ENCODE measurements at regions not wholly inside any gene's neighbourhood (a gene's known extent, or its start where the extent isn't known, plus 50 kb on each side); places are given as distances from the start of the nearest gene placed in this dataset.
"Not testable (repeated sequence)": the region's sequence is repeated elsewhere in the genome, so short reads cannot be mapped to it uniquely, and the experiment has no call there.

DNA sequence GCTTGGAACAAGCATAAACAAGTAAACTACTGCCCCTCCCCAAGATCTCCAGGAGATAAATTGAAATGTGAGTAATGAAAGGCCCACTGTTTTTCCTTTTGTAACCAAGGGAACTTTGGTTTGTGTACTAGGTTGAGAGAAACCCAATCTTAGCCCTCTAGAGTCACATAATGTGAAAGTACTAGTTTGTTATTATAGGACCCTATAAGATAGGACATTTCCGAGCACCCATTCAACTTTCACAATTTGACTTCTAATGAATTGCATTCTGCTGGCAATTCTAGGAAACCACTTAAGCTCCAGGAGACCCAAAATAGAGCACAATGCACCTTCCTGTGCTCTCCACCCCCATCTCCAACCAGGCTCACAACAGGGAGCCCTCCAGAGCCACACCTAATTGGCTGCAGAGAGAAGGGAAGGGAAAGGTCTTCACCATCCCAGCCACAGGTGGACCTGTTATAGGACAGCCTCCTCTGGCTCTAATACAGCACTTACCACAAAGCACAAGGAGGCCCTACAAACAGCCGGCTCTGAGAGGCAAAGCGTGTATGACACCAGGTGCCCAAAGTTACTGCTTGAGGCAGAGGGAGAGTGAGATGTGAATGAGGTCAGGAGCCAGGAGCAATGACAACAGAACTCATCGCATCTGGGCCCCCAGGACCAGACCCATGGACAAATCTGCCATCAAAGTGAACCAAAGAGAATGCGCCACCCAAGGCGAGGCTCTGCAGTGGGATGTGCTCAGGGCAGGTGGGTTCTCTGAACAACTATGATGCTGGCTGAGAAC lies 163.3 kb upstream of the NTF3 start:
- no peak for DNase-seq

DNA sequence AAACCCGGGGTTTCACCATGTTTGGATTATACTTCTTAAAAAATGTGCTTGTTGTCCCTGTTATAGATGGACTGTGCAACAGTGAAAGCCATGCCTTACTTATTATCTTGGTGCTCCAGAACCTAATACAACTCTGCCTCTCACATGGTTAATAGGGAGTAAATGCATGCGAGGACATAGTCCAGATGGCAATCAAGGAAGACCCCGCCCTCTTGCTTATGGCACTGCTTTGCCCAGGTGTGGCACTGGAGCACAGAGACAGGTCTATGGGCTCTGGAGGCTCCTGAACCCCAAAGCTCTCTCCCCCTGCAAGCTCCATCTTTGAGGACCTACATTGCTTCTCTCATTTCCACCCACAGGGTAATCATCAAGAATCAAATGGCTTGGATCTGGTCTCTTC lies 162.1 kb upstream of the NTF3 start:
- DNase-seq, result no peak

DNA sequence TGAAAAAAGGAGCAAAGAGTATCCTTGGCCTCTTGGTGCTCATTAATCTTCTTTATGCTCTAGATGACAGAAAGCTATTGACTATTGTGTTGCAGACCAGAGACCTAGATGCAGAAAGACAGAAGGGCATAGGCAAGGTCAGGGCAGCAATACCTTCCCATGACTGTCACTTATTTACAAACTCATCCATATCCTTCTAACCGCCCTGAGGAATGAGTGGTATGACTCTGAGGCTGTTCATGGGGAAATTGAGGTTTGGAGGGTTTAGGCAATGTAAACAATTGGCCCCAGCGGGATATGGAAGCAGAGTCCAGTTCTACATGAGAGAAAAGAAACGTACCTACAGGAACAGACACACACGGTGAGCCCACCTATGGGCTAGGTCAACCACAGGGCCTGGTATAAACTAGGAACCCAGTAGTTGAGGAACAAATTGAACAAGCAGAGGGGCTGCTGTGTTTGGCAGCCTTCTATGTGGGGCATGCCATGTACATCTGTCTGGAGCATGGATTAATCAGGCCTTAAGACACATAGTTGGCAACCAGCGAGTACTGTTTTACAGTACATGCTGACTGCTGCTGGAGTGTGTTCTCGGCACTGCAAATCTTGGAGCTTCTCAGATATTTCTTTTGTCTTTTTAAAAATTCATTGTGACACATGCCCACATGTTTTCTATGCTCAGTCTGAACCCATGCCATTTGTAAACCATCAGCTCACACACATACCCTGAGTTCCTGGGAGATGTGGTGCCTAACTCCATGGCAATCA lies 159.7 kb upstream of the NTF3 start:
- DNase-seq, result no peak

DNA sequence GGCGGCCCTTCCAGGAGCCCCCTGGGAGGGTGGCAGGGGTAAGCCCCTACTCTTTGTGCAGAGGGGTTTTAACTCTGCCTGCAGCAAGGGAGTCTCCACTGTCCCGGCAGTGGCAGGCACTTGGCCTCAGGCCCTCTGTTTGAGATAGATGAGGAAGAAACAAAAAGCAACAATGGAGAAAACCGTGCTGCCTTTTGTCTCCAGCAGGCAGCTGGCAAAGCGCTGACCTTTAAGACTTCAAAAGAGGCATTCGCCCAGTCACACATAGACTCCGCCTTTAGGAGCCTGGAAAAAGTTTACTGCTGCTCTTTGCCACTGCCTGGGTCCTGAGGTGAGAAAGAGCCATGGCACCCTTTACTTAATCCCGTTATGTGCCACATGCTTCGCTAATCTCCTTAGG lies 158.2 kb upstream of the NTF3 start:
- no peak for DNase-seq

DNA sequence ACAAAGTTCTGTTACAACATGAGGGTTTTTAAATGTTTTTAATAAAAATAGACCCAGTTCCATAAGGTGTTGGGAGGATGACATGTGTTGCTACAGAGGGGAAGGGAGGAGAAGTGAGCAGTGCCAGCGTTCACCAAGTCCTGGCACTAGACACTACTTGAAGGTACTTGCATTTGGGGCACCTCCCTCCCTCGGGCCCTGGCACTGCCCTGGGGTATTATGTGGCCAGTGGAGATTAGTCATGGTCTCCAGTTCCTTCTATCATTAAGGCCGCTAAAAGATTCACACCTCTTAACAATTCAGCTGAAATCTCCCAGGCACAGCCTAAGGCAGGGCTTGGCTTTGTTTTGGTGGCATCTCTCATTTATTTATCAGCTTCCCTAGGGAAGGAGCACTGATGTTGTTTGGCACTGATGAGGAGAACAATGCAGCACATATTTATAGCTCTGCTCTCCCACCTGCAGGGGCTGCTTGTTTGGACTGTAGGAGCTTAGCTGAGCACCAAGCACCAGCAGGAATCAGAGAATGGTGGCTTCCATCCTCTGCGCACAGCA lies 155.5 kb upstream of the NTF3 start:
- DNase-seq, result no peak

DNA sequence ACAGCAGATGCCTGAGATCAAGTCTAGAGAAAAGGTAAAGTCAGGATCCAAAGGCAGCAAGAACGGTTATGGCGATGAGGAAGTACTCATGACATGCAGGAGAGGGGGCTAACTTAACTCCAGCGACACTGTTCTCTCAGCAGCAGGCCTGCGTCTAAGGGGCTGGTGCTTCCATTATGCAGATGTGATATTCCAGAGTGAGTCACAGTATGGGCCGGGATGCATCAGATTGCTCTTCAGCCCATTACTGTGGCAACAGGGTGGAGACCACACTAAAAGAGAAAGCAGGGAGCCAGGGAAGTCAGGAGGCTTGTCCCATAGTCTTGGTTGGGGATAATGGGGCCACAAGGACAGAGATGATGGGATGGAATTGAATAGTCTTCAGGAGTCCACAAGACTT lies 151.8 kb upstream of the NTF3 start:
- no peak for DNase-seq

DNA sequence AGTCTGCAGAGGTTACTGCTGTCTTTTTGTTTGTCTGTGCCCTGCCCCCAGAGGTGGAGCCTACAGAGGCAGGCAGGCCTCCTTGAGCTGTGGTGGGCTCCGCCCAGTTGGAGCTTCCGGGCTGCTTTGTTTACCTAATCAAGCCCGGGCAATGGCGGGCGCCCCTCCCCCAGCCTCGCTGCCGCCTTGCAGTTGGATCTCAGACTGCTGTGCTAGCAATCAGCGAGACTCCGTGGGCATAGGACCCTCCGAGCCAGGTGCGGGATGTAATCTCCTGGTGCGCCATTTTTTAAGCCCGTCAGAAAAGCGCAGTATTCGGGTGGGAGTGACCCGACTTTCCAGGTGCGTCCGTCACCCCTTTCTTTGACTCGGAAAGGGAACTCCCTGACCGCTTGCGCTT lies 141.5 kb upstream of the NTF3 start:
- not testable (repeated sequence) for DNase-seq

DNA sequence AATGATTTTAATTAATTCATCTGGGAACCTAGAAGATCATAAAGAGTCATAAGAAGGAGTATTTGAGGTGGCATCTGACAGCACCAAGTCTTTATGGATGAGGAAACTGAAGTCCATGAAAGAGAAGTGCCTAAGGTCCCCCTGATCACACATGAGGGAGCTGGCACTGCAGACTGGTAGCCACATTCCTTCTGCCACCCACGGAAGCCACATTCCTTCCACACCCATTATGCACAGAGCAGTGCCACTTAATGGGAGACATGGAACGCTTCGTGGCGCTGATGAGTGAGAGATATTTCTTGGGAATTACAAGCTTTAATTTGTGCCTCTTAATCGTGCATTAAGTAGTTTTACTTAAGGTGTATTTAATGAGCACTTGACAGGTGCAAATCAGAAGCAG lies 139.3 kb upstream of the NTF3 start:
- DNase-seq, result no peak

DNA sequence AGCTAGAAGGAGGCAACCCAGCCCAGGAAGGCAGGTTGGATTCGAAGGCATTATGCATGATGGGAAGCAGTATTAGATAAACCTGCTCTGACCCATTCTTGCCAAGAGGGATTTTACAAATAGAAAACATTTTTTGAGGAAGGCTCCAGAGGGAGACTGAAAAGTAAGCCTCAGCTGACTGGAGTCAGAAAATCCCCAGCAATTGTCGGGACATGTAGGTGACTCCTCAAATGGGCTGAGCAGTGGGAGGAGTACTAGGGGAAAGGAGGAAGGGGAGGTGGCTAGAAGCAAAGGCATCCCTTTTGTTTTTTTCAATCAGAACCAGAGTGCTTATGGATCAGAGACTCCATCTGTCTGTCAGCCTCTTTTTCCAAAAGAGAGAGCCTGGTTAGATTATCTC lies 138.1 kb upstream of the NTF3 start:
- DNase-seq, result no peak

DNA sequence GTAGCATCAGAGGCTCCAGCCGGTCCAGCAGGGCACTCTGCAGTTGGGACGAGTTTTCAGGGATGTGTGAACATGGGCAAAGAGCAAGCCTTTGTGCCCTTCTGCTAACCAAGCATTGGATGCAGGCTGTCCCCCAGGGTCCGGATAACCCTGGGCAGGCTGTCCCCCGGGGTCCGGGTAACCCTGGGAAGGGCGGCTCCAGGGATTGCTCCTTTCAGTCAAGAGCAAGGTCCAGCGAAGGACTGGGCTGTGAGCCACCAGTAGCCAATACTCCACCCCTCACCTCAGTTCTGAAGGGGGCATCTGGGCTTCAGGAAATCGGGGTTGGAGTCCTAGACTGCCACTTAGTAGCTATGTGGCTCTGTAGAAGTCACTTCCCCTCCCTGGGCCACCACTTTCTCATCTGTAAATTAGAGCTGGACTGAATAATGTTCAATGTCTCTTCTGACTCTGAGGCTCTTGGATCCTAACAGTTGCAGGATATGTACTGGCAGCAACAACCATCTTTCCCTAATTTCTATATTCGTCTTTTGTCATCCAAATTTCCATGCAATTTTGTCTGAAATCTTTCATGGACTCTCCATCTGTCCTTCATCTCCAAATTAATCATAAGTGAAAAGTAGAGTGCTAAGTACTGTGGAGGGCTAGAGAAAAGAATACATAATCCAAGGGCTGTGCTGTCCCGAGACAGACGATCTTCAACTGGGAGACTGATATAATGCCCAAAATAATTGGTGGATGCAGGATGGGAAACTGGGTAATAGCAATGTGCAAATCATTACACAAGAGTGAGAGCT lies 137.4 kb upstream of the NTF3 start:
- no peak for DNase-seq

DNA sequence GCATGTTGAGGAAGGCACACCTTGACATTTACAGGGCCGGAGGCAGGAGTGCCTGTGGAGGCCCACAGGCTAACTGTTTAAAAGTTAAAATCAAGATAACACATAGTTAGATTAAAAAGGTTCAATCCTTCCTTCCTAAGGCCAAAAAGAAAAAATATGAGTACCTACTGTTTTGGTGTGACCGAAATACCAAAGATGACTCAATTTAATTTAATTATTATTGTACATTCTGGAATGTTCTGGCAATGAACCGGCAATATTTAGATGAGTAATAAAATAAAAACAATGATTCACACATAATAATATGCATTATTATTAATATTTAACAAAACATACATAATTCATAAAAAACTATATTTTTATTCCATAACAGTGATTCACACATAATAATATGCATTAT lies 136.8 kb upstream of the NTF3 start:
- no peak for DNase-seq

DNA sequence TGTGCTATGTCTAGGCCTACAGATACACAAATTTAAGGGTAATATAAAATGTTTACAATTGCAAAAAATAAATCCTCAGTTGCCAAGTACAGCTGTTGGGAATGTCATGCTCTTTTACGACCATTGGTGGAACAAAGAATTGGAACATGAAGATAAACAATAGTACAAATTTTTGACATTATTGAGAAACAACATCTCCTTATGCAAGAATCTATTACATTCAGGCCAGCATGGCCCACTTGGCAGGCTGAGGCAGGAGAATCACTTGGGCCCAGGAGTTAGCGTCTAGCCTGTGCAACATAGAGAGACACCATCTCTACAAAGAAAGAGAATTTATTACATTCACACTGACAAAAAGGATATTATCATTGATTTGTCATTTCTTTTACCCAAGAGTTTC lies 135.9 kb upstream of the NTF3 start:
- DNase-seq, result no peak

DNA sequence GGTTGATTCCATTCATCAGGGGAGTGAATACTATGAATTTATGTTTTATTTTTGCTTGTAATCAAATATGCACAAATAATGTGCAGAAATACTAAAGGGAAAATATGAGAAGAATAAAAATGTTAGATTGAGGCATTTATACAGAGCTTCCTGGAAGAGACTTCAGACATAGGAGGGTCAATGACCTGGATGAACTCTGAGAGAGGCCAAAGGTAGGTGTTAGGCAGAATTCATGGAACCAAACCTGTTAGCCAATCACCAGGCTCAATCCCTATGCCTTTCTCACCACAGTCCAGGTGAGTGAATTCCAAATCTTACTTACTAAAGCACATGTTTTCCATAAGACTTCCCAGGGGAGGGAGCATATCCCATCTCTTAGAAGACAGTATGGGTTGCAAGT lies 130.4 kb upstream of the NTF3 start:
- DNase-seq, result no peak

DNA sequence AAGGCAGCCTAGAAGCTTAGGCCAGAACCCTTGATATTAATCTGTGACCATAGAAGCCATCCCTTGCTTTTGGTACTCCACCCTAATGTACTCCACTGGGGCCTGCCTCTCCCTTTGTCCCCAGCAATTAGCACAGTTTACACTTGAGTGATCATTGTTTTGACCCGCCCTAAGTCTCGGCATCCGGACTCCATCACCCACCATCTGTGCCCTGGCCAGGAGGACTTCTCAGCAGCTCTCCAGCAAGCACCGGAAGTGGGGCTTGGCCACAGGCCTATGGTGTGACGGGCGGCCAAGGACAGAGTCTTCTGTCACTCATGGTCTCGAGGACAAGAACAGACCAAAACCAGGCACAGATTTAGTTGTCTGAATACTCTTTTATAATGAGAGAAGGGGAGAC lies 126.5 kb upstream of the NTF3 start:
- DNase-seq, result no peak

DNA sequence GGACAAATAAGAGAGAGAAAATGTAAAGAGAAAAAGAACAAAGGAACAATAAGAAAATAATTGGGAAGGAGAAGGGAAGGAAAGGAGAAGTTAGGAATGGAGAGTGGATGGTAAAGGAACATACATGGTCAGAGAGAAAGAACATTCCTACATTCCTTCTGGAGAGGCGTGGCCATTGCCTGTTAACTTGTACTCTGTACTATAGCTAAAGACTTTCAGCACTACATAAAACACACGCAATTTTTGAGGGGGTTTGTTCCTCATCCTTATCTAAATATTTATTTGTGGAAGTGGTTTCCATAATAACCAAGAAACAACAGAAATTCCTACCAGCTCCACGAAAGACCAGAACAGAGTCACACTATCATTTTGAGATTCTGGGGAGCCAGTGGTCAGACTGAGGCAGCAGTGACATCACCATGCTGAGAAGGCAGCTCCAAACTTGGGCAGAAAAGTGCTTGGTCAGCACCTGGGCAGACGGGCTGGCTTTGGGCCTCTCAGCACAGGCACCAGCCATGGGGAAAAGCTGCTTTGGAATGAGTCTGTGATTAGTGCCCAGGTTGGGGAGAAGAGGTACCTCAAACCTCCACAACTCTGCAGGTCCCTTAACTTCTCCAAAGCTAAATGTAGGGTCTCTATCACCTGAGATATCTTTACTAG lies 125.9 kb upstream of the NTF3 start:
- no peak for DNase-seq

DNA sequence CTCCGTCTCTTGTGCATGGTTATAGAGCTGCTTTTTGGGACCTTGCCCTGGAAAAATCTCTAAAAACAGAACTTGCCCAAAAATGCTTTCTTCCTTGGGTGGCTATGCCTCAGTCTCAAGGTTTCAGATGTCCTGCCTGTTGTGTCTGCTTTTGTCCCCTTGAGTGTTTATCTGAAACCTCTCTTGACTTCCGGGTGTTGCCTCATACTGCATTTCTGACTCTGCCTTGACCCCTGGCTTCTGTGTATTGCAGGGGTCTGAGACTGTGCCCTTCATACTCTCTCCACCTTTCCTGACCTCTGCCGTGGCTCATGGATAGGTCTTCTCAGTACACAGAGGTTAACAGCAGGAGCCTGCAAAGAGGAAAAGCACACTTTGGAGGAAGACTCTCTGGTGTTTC lies 124.8 kb upstream of the NTF3 start:
- no peak for DNase-seq

DNA sequence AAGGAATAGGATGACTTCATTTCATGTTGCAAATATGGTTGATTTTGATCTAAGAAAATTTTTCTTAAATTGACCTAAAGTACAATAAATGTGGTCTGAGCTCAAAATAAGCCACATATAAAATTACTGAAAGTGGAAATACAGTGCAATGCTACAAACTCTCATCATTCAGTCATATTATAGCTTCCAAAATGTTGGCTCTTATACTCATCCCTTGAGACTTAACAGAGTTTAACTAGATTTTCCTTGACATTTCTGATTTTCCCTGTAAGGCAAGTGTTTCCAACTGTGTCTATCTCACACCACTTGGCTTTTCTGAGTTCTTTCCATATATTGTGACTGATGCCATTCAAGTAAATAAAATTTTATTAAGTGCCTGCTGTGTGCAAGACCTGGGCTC lies 123.7 kb upstream of the NTF3 start:
- no peak for DNase-seq

DNA sequence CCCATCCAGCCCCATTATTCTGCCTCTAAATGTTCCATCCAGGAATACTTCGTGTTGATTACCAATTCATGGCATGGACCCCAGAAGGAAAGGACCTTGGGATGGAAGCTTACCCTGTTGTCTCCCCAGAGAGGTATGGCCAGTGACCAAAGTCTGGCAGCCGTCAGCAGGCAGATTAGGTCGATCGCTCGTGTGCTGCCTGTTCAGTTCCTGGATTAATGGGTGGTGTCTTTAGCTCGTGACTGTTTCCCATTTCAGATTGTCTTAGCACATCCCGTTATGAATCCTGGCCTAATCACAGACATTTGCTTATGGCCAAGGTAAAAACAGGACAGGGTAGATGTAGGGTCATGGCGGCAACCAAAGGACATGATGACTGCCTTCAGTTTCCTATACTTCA lies 122.9 kb upstream of the NTF3 start:
- no peak for DNase-seq

DNA sequence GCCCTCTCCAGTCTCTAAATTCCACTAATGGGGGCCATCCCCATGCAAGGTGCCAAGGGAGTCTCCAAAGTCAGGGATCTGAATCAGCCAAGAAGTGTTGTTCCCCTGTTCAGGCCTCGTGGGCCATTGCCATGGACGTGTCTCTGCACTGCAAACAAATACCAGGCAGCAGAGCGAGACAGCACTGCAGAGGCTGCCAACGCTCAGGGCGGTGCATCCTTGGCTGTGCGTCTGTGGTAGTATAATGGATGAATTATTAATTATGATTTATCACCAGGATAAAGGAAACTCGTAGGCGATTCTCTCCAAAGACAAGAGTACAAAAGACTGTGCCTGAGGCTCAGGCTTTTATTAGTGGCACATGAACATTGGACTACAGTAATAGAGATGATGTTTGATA lies 122.3 kb upstream of the NTF3 start:
- DNase-seq, result no peak

DNA sequence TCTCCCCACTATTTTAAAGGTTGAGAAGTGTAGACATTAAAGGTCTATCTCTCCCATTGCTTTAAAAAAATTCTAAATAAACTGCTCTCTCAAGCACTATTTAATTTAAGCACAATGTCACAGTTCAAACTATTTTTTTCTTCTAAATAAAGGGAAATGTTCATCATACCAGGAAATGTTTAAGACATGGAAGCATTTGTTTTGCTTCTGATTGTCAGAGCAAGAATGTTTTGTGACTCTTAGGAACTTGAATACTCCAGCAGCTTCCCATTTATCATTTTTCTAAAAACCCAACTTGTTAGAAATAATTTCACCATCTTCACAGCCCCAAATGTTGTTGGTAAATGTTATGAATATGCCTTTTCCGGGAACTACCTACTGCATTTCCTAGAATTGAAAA lies 121.8 kb upstream of the NTF3 start:
- DNase-seq, result no peak

DNA sequence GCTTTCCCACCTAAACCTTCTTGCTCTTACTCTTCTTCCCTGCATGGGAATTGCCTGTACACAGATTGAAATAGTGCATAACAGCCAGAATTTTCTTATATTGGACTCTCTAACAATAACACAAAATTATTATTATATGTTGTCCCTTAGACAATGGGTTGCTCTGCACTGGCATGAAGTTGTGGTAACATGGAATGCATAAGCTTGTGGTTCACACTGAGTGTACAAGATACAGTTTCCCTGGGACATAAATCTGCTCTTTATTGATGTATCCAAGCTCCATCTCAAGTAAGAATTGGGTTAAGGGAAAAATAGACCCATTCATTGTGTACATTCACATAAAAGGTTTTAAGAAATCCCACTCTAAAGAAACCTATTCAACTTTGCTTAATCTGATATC lies 114.4 kb upstream of the NTF3 start:
- no peak for DNase-seq

DNA sequence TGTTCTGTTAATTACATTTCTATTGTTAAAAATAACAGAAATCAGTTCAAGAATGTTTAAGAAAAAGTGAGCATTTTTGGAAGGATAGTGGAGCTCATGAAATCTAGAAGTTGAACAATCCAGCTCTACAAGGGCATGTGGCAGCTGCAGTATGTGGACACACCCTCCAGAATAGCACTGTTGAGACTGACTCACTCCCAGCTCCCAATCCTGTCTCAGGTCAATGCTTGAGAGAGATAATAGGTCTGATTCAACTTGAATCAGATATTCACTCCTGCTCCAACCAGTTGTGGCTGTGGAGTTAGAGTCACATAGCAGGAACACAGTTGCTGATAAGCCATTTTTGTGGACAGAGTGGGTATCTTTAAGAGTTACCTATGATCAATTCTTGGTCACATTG lies 113.0 kb upstream of the NTF3 start:
- no peak for DNase-seq
